ENCODE measurements at regions not wholly inside any gene's neighbourhood (a gene's known extent, or its start where the extent isn't known, plus 50 kb on each side); places are given as distances from the start of the nearest gene placed in this dataset.

DNA sequence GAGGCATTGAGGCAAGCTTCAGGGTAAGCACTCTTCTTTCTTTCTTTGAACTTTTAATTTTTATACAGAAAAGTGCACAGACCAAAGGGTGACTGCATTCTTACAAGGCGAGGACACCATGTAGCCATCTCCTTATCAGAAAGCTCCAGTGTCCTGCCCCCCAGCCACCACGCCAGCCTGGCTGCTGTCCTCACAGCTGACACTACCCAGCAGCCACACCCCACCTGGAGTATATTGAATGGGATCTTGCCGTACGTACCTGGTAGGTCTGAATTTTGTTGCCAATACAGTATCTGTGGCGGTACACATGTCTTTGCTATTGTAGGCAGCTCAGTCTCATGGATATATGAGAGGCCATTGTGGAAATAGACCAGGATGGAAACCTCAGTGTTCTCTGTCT lies 284.0 kb upstream of the IRX2 start:
- no peak for TF ChIP-seq EZH2 (IDR thresholded peaks at IDR 0.05; ENCODE audit: low read depth)
- TF ChIP-seq, protein P1, sequence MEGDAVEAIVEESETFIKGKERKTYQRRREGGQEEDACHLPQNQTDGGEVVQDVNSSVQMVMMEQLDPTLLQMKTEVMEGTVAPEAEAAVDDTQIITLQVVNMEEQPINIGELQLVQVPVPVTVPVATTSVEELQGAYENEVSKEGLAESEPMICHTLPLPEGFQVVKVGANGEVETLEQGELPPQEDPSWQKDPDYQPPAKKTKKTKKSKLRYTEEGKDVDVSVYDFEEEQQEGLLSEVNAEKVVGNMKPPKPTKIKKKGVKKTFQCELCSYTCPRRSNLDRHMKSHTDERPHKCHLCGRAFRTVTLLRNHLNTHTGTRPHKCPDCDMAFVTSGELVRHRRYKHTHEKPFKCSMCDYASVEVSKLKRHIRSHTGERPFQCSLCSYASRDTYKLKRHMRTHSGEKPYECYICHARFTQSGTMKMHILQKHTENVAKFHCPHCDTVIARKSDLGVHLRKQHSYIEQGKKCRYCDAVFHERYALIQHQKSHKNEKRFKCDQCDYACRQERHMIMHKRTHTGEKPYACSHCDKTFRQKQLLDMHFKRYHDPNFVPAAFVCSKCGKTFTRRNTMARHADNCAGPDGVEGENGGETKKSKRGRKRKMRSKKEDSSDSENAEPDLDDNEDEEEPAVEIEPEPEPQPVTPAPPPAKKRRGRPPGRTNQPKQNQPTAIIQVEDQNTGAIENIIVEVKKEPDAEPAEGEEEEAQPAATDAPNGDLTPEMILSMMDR (conservative IDR thresholded peaks at IDR 0.05) = no peak
